Thyroid gland (tissue), 4 donors: ENCODE measurements at regions not wholly inside any gene's neighbourhood (a gene's known extent, or its start where the extent isn't known, plus 50 kb on each side); places are given as distances from the start of the nearest gene placed in this dataset.
"Not testable (repeated sequence)": the region's sequence is repeated elsewhere in the genome, so short reads cannot be mapped to it uniquely, and the experiment has no call there.

Experiments
- DNase-seq, 2 donors: peaks; one replicate each; pipeline ENCODE4 v3.0.0-alpha.2; 2019
- H3K27ac ChIP-seq, 3 donors: fragments of 200-600 bp; sonication (generic); 1 replicate in 2 of 3; 2 replicates in 1 of 3; pipeline ENCODE4 v1.5.1; 2016 to 2019; ENCODE audit warnings: mild to moderate bottlenecking in 1 of 3, moderate library complexity in 1 of 3
- H3K27me3 ChIP-seq: fragments of 200-600 bp; sonication (generic); one replicate; pipeline ENCODE4 v1.5.1; 2019
- H3K36me3 ChIP-seq, 2 donors: fragments of 200-600 bp; sonication (generic); one replicate each; pipeline ENCODE4 v1.5.1; 2016 to 2019
- H3K4me1 ChIP-seq, 2 donors: fragments of 200-600 bp; sonication (generic); one replicate each; pipeline ENCODE4 v1.5.1; 2017 to 2019
- H3K4me3 ChIP-seq, 3 donors: fragments of 200-600 bp; sonication (generic); replicated peaks in 1 of 3; 1 replicate in 2 of 3; 2 replicates in 1 of 3; pipeline ENCODE4 v1.5.1; 2016; ENCODE audit warnings: mild to moderate bottlenecking in 1 of 3
- H3K9me3 ChIP-seq: fragments of 200-600 bp; sonication (generic); one replicate; pipeline ENCODE4 v1.5.1; 2017
- POLR2A ChIP-seq, 2 donors: fragments of 450-650 bp; IDR thresholded peaks; one replicate each; pipeline ENCODE4 v1.6.1; 2017; ENCODE audit warnings: antibody characterized with exemption in 2 of 2, mild to moderate bottlenecking in 2 of 2, moderate library complexity in 1 of 2
- WGBS, 2 donors: methylation state at CpG; one replicate each; pipeline ENCODE4 v1.1.5; 2017; 5-methylcytosine and 5-hydroxymethylcytosine counted together
- intact Hi-C: fragments of 100-400 bp; cut with DNase I; formaldehyde crosslinking; loops from one replicate; pipeline ENCODE4 v1.15.1; 2023
- TF ChIP-seq, protein P1 (sequence below), 6 experiments: fragments of 200-600 bp in 3 of 6; fragments of 450-650 bp in 3 of 6; sonication (generic) in 3 of 6; IDR thresholded peaks; one replicate each; pipeline ENCODE4 v1.5.1; 2016 to 2019; ENCODE audit warnings: antibody characterized with exemption in 6 of 6, mild to moderate bottlenecking in 2 of 6, inconsistent platforms in 1 of 6, moderate library complexity in 1 of 6

GRCh38 chr1:157302724-157303123 lies 164.5 kb upstream of the ETV3 start:
- DNase-seq = no peak
- TF ChIP-seq, protein P1, sequence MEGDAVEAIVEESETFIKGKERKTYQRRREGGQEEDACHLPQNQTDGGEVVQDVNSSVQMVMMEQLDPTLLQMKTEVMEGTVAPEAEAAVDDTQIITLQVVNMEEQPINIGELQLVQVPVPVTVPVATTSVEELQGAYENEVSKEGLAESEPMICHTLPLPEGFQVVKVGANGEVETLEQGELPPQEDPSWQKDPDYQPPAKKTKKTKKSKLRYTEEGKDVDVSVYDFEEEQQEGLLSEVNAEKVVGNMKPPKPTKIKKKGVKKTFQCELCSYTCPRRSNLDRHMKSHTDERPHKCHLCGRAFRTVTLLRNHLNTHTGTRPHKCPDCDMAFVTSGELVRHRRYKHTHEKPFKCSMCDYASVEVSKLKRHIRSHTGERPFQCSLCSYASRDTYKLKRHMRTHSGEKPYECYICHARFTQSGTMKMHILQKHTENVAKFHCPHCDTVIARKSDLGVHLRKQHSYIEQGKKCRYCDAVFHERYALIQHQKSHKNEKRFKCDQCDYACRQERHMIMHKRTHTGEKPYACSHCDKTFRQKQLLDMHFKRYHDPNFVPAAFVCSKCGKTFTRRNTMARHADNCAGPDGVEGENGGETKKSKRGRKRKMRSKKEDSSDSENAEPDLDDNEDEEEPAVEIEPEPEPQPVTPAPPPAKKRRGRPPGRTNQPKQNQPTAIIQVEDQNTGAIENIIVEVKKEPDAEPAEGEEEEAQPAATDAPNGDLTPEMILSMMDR (IDR thresholded peaks at IDR 0.05) = no peak
- TF ChIP-seq POLR2A (IDR thresholded peaks at IDR 0.05) = no peak
- H3K9me3 ChIP-seq = no peaks in the 10 kb centered on the region

GRCh38 chr1:157302199-157302497 lies 164.0 kb upstream of the ETV3 start:
- no peaks in the 10 kb centered on the region for H3K27me3 ChIP-seq
- DNase-seq = no peak
- H3K36me3 ChIP-seq = no peaks in the 10 kb centered on the region
- H3K9me3 ChIP-seq = no peaks in the 10 kb centered on the region
- intact Hi-C loops = no loop called here
- TF ChIP-seq, protein P1 (IDR thresholded peaks at IDR 0.05) = no peak
- TF ChIP-seq POLR2A (IDR thresholded peaks at IDR 0.05) = no peak
- H3K27ac ChIP-seq = no peak overlapping the region
- no peaks in the 10 kb centered on the region for H3K4me1 ChIP-seq
- WGBS, 2 donors = 72 to 77% methylated on average over 3 of the region's 3 CpGs
- H3K4me3 ChIP-seq = no peak overlapping the region

More at GRCh38 chr1:157302724-157303123, 164.5 kb upstream of the ETV3 start:
- Histone ChIP-seq H3K4me1 (no peaks in the 10 kb centered on the region), H3K27ac (no peak overlapping the region), H3K36me3 (no peaks in the 10 kb centered on the region), H3K27me3 (no peaks in the 10 kb centered on the region), H3K4me3 (no peak overlapping the region)
- 86 to 90% methylated on average over 4 of the region's 4 CpGs for WGBS, 2 donors
- intact Hi-C loops = no loop called here

GRCh38 chr1:157301477-157302198 lies 163.4 kb upstream of the ETV3 start:
- H3K27me3 ChIP-seq = no peaks in the 10 kb centered on the region
- intact Hi-C loops = no loop called here
- no peaks in the 10 kb centered on the region for H3K36me3 ChIP-seq
- WGBS, 2 donors = 58 to 63% methylated on average over 2 of the region's 2 CpGs
- no peak for DNase-seq
- H3K27ac ChIP-seq = no peak overlapping the region
- no peak overlapping the region for H3K4me3 ChIP-seq
- TF ChIP-seq POLR2A (IDR thresholded peaks at IDR 0.05) = no peak
- TF ChIP-seq, protein P1 (IDR thresholded peaks at IDR 0.05) = no peak
- H3K4me1 ChIP-seq = no peaks in the 10 kb centered on the region
- no peaks in the 10 kb centered on the region for H3K9me3 ChIP-seq

GRCh38 chr1:157294387-157295145 lies 156.4 kb upstream of the ETV3 start:
- H3K4me1 ChIP-seq, H3K27ac ChIP-seq, DNase-seq, H3K9me3 ChIP-seq, H3K27me3 ChIP-seq, H3K4me3 ChIP-seq, H3K36me3 ChIP-seq, intact Hi-C loops: not testable (repeated sequence)
- WGBS, 2 donors = 95 to 96% methylated on average over 9 of the region's 10 CpGs

DNA sequence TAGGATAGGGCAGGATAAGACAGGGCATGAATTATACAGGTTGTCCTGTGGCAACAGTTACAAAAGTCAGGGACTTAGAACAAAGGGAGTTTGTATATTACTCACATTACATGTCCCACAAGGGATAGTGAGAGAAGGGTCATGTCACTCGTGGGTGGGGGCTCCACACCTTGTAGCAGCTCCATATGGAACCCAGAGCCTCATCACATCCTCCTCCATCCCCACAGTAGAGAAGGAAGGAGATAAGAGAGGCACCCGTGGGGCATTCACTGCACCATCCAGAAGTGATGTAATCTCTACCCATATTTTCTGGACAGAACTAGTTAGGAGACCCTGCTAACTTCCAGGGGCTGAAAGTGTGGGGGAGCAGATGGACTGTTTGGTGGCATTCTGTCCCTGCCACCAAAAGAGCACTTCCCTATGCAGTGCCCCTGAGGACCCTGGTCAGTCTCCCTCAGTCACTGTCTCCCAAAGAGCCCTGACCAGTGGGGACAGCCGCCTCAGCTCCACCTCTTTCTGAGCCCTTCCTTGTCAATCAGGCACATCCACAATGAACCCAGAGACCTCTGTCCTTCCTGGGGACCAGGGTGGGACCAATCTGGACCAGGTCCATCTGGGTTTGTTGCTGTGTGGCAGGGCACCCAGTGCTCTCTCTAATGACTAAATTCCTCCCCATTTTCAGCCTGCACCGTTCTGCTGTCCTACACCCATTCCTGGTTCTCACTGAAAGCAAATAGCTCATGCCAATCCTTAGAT lies 154.8 kb upstream of the ETV3 start:
- no peaks in the 10 kb centered on the region for H3K27me3 ChIP-seq
- no peaks in the 10 kb centered on the region for H3K4me1 ChIP-seq
- intact Hi-C loops = no loop called here
- no peaks in the 10 kb centered on the region for H3K36me3 ChIP-seq
- no peak for TF ChIP-seq POLR2A (IDR thresholded peaks at IDR 0.05)
- TF ChIP-seq, protein P1 (IDR thresholded peaks at IDR 0.05) = no peak
- WGBS, 2 donors = 76 to 85% methylated on average over 4 of the region's 4 CpGs
- H3K4me3 ChIP-seq = no peak overlapping the region
- no peak for DNase-seq
- H3K9me3 ChIP-seq = no peaks in the 10 kb centered on the region
- H3K27ac ChIP-seq = no peak overlapping the region
